22Rv1 (cell line): ENCODE measurements at regions not wholly inside any gene's neighbourhood (a gene's known extent, or its start where the extent isn't known, plus 50 kb on each side); places are given as distances from the start of the nearest gene placed in this dataset.

ENCODE experiments used
- H3K27ac ChIP-seq: fragments of 450-650 bp; 2 replicates; pipeline ENCODE4 v1.5.1; 2017
- ZFX ChIP-seq: fragments of 450-650 bp; IDR thresholded peaks from 2 replicates; pipeline ENCODE4 v1.6.1; 2017; ENCODE audit warnings: antibody characterized with exemption, borderline replicate concordance
- TF ChIP-seq, protein P1 (sequence below): fragments of 450-650 bp; IDR thresholded peaks from 2 replicates; pipeline ENCODE4 v1.5.1; 2017; ENCODE audit warnings: mild to moderate bottlenecking

GRCh38 chr2:18907508-18907907, 318.1 kb upstream of the NT5C1B start:
- TF ChIP-seq, protein P1, sequence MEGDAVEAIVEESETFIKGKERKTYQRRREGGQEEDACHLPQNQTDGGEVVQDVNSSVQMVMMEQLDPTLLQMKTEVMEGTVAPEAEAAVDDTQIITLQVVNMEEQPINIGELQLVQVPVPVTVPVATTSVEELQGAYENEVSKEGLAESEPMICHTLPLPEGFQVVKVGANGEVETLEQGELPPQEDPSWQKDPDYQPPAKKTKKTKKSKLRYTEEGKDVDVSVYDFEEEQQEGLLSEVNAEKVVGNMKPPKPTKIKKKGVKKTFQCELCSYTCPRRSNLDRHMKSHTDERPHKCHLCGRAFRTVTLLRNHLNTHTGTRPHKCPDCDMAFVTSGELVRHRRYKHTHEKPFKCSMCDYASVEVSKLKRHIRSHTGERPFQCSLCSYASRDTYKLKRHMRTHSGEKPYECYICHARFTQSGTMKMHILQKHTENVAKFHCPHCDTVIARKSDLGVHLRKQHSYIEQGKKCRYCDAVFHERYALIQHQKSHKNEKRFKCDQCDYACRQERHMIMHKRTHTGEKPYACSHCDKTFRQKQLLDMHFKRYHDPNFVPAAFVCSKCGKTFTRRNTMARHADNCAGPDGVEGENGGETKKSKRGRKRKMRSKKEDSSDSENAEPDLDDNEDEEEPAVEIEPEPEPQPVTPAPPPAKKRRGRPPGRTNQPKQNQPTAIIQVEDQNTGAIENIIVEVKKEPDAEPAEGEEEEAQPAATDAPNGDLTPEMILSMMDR = no peak
- TF ChIP-seq ZFX = no peak
- no peak overlapping the region for H3K27ac ChIP-seq

GRCh38 chr2:18903750-18904149, 314.4 kb upstream of the NT5C1B start:
- no peak for TF ChIP-seq ZFX
- TF ChIP-seq, protein P1 = no peak

DNA sequence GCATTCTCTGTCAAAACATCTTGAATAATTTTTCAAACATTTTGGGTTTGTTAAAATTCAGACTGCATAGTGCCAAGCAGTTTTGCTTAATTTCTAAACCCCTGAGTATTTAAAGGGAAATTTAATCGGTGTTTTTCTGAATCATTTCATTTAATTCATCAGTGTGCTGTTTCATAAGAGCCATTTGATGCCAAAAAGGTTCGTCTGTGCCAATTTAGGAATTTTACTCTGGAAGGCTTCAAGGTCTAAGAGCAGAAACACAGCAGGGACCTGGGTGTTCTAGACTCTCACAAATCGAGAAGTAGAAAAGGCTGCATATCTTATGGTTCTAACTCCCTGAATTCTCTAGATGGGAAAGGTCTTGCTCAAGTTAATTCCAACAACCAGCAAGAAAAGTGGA, 311.9 kb upstream of the NT5C1B start:
- TF ChIP-seq, protein P1 = no peak
- no peak overlapping the region for H3K27ac ChIP-seq

More at GRCh38 chr2:18903750-18904149, 314.4 kb upstream of the NT5C1B start:
- no peak overlapping the region for H3K27ac ChIP-seq

- TF ChIP-seq, protein P1 = no peak
- no peak for TF ChIP-seq ZFX
- no peak overlapping the region for H3K27ac ChIP-seq
These were observed 311.3 kb upstream of the NT5C1B start for GRCh38 chr2:18900691-18901141.

DNA sequence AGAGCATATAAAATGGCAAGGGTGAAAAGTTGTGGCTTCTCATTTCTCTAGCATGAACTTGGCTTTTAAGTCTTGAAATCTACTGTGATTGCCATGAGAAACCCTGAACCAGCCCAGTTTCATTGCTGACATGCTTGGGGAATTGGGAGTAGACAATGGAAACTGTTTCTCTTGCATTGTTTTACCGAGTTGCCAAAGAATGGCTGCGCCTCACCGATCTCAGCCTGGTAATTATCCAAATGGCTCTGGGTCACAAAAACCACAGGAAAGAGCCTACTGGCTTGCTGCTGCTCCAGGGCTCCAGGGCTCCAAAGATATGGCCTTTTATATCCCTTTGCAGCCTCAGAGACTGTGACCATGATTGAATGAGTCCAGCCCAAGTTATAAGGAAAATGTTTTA, 310.4 kb upstream of the NT5C1B start:
- no peak overlapping the region for H3K27ac ChIP-seq
- TF ChIP-seq ZFX = no peak
- TF ChIP-seq, protein P1 = no peak

GRCh38 chr2:18898271-18898670, 308.9 kb upstream of the NT5C1B start:
- TF ChIP-seq, protein P1 = no peak
- no peak for TF ChIP-seq ZFX
- H3K27ac ChIP-seq = no peak overlapping the region

DNA sequence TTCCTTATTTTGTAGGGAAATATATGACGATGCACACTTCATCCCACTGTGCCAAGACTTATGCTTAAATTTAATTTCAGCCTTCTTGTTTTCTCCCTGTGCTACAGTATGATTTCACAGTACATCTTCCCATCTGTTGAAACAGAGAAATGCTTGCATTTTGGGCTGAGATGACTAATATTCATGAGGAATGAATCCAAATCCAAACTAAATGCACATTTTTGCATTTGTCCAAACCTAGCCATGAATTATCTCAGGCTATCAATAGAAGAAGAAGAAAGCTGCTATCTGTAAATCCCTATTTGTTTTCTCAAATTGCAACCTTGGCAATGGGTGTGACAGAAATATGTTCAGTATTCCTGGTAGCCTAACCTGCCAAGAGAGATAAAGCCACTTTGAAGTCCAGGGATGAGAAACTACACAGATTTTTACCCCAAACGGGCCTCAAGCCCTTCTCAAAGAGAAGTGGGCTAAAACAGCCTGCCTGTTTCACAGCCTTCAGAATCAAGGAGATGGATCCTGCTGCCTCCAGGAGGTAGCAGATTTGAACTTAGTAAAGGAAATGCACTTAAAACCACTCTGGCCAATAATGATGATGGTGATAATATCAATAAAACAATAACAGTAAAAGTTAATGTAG, 306.9 kb upstream of the NT5C1B start:
- H3K27ac ChIP-seq = no peak overlapping the region
- no peak for TF ChIP-seq ZFX
- TF ChIP-seq, protein P1 = no peak
